BE2C (cell line): ENCODE measurements at regions not wholly inside any gene's neighbourhood (a gene's known extent, or its start where the extent isn't known, plus 50 kb on each side); places are given as distances from the start of the nearest gene placed in this dataset.

Source experiments
- DNase-seq: peaks from one replicate; pipeline ENCODE4 v3.0.0-alpha.2; 2020
- H3K27me3 ChIP-seq: fragments of 250-450 bp; sonication (Bioruptor Pico); 2 replicates; pipeline ENCODE4 v1.5.1; 2020; ENCODE audit warnings: mild to moderate bottlenecking
- H3K36me3 ChIP-seq: fragments of 250-450 bp; sonication (Bioruptor Pico); 2 replicates; pipeline ENCODE4 v1.5.1; 2020; ENCODE audit warnings: mild to moderate bottlenecking
- H3K4me1 ChIP-seq: fragments of 250-450 bp; sonication (Bioruptor Pico); 2 replicates; pipeline ENCODE4 v1.5.1; 2020
- H3K4me3 ChIP-seq: 2 replicates; pipeline ENCODE4 v1.5.1; 2011; ENCODE audit warnings: low read depth, low read length
- H3K9me3 ChIP-seq: fragments of 250-450 bp; sonication (Bioruptor Pico); 2 replicates; pipeline ENCODE4 v1.5.1; 2020
- CTCF ChIP-seq: IDR thresholded peaks from 2 replicates; pipeline ENCODE4 v1.5.1; 2012; ENCODE audit warnings: mild to moderate bottlenecking, low read depth, low read length

GRCh38 chrX:22526339-22526738, 253.6 kb downstream of the CBLL2 start:
- Histone ChIP-seq H3K36me3 (no peaks in the 10 kb centered on the region), H3K9me3 (no peaks in the 10 kb centered on the region), H3K4me3 (no peak overlapping the region), H3K27me3 (no peaks in the 10 kb centered on the region), H3K4me1 (no peaks in the 10 kb centered on the region)
- DNase-seq = no peak
- TF ChIP-seq CTCF = no peak

GRCh38 chrX:22527302-22527701, 254.6 kb downstream of the CBLL2 start:
- H3K36me3 ChIP-seq = no peaks in the 10 kb centered on the region
- no peak overlapping the region for H3K4me3 ChIP-seq
- no peaks in the 10 kb centered on the region for H3K9me3 ChIP-seq
- no peak for DNase-seq
- H3K4me1 ChIP-seq = no peaks in the 10 kb centered on the region
- H3K27me3 ChIP-seq = no peaks in the 10 kb centered on the region
- no peak for TF ChIP-seq CTCF

GRCh38 chrX:22533898-22534297, 261.2 kb downstream of the CBLL2 start:
- no peak for DNase-seq
- H3K36me3 ChIP-seq = no peaks in the 10 kb centered on the region
- H3K4me1 ChIP-seq = no peaks in the 10 kb centered on the region
- no peaks in the 10 kb centered on the region for H3K27me3 ChIP-seq
- no peak overlapping the region for H3K4me3 ChIP-seq
- TF ChIP-seq CTCF = 0 out of 2 replicates have a peak, but pooled peaks have one; percentile 4
- H3K9me3 ChIP-seq = no peaks in the 10 kb centered on the region

- no peak for DNase-seq
- Histone ChIP-seq H3K27me3 (no peaks in the 10 kb centered on the region), H3K4me3 (no peak overlapping the region), H3K4me1 (no peaks in the 10 kb centered on the region), H3K36me3 (no peaks in the 10 kb centered on the region), H3K9me3 (no peaks in the 10 kb centered on the region)
- TF ChIP-seq CTCF = no peak
These were observed 261.9 kb downstream of the CBLL2 start for GRCh38 chrX:22534643-22535042.

GRCh38 chrX:22536746-22537304, 264.1 kb downstream of the CBLL2 start:
- Histone ChIP-seq H3K27me3 (no peaks in the 10 kb centered on the region), H3K36me3 (no peaks in the 10 kb centered on the region), H3K4me3 (no peak overlapping the region), H3K9me3 (no peaks in the 10 kb centered on the region), H3K4me1 (no peaks in the 10 kb centered on the region)
- DNase-seq = no peak
- no peak for TF ChIP-seq CTCF

GRCh38 chrX:22538580-22538979, 265.9 kb downstream of the CBLL2 start:
- Histone ChIP-seq H3K27me3 (no peaks in the 10 kb centered on the region), H3K4me3 (no peak overlapping the region), H3K4me1 (no peaks in the 10 kb centered on the region), H3K9me3 (no peaks in the 10 kb centered on the region), H3K36me3 (no peaks in the 10 kb centered on the region)
- no peak for DNase-seq
- TF ChIP-seq CTCF = no peak
